Activated CD8-positive, alpha-beta T cell treated with anti-CD3 and anti-CD28 coated beads for 36 hours (primary cell): ENCODE measurements at regions not wholly inside any gene's neighbourhood (a gene's known extent, or its start where the extent isn't known, plus 50 kb on each side); places are given as distances from the start of the nearest gene placed in this dataset.

Experiments
- ATAC-seq: fragments of 200-7000 bp; cut with Tn5 transposase; one replicate; pipeline ENCODE4 v1.10.0; 2021; ENCODE audit warnings: mild to moderate bottlenecking, moderate library complexity
- CTCF ChIA-PET: fragments of 350-600 bp; sonication (Branson Sonifier 250); formaldehyde crosslinking; loops from one replicate; lab custom pipeline; 2021; ENCODE audit warnings: antibody characterized with exemption; lab: Charles Lee
- POLR2A ChIA-PET: fragments of 350-600 bp; sonication (Branson Sonifier 250); formaldehyde crosslinking; loops from one replicate; lab custom pipeline; 2021; ENCODE audit warnings: antibody characterized with exemption; lab: Charles Lee
- DNase-seq: peaks from one replicate; pipeline ENCODE4 v3.0.0-alpha.2; 2020
- H3K27ac Mint-ChIP-seq: one replicate; pipeline ENCODE4 v1.8.0; 2021; ENCODE audit warnings: mild to moderate bottlenecking, mixed read lengths
- H3K27me3 Mint-ChIP-seq: one replicate; pipeline ENCODE4 v1.8.0; 2021; ENCODE audit warnings: mixed read lengths
- H3K36me3 Mint-ChIP-seq: one replicate; pipeline ENCODE4 v1.8.0; 2021; ENCODE audit warnings: low read depth, mixed read lengths
- H3K4me1 Mint-ChIP-seq: one replicate; pipeline ENCODE4 v1.8.0; 2021; ENCODE audit warnings: low read depth, mixed read lengths
- H3K4me3 Mint-ChIP-seq: one replicate; pipeline ENCODE4 v1.8.0; 2021; ENCODE audit warnings: mild to moderate bottlenecking, moderate library complexity, mixed read lengths
- H3K9me3 Mint-ChIP-seq: one replicate; pipeline ENCODE4 v1.8.0; 2021; ENCODE audit warnings: mixed read lengths
- intact Hi-C: fragments of 100-400 bp; cut with micrococcal nuclease; formaldehyde crosslinking; loops from one replicate; pipeline ENCODE4 v1.10.0; 2022
- TF ChIP-seq, protein P1 (sequence below): fragments of 200-600 bp; IDR thresholded peaks from one replicate; pipeline ENCODE4 v1.8.0; 2022; ENCODE audit warnings: antibody characterized with exemption, mild to moderate bottlenecking

- ChIA-PET CTCF (no interaction called here), POLR2A (no interaction called here)
- no peak overlapping the region for H3K4me3 Mint-ChIP-seq
- H3K27me3 Mint-ChIP-seq: peaks cover 2% of the 10 kb centered on the region
- intact Hi-C loops: no loop called here
- TF ChIP-seq, protein P1, sequence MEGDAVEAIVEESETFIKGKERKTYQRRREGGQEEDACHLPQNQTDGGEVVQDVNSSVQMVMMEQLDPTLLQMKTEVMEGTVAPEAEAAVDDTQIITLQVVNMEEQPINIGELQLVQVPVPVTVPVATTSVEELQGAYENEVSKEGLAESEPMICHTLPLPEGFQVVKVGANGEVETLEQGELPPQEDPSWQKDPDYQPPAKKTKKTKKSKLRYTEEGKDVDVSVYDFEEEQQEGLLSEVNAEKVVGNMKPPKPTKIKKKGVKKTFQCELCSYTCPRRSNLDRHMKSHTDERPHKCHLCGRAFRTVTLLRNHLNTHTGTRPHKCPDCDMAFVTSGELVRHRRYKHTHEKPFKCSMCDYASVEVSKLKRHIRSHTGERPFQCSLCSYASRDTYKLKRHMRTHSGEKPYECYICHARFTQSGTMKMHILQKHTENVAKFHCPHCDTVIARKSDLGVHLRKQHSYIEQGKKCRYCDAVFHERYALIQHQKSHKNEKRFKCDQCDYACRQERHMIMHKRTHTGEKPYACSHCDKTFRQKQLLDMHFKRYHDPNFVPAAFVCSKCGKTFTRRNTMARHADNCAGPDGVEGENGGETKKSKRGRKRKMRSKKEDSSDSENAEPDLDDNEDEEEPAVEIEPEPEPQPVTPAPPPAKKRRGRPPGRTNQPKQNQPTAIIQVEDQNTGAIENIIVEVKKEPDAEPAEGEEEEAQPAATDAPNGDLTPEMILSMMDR: no peak
- peaks cover 16% of the 10 kb centered on the region for H3K9me3 Mint-ChIP-seq
- no peaks in the 10 kb centered on the region for H3K36me3 Mint-ChIP-seq
- DNase-seq (no peak), ATAC-seq (no peak)
- H3K27ac Mint-ChIP-seq: no peak overlapping the region
- no peaks in the 10 kb centered on the region for H3K4me1 Mint-ChIP-seq
Measured at GRCh38 chr3:104582092-104582491, 784.6 kb upstream of the ALCAM start.

- no peak overlapping the region for H3K27ac Mint-ChIP-seq
- POLR2A ChIA-PET: no interaction called here
- TF ChIP-seq, protein P1: no peak
- peaks cover 2% of the 10 kb centered on the region for H3K27me3 Mint-ChIP-seq
- intact Hi-C loops: no loop called here
- ATAC-seq (no peak), DNase-seq (no peak)
- H3K4me1 Mint-ChIP-seq: no peaks in the 10 kb centered on the region
- no peaks in the 10 kb centered on the region for H3K36me3 Mint-ChIP-seq
- no peaks in the 10 kb centered on the region for H3K9me3 Mint-ChIP-seq
- no peak overlapping the region for H3K4me3 Mint-ChIP-seq
- CTCF ChIA-PET: no interaction called here
Measured at GRCh38 chr3:104584682-104585081, 782.0 kb upstream of the ALCAM start.

GRCh38 chr3:104586344-104586743 is 780.4 kb upstream of the ALCAM start:
- Mint-ChIP-seq H3K36me3 (no peaks in the 10 kb centered on the region), H3K27me3 (peaks cover 2% of the 10 kb centered on the region), H3K27ac (no peak overlapping the region), H3K4me3 (no peak overlapping the region), H3K4me1 (no peaks in the 10 kb centered on the region), H3K9me3 (no peaks in the 10 kb centered on the region)
- ATAC-seq: no peak
- intact Hi-C loops: no loop called here
- CTCF ChIA-PET: no interaction called here
- no peak for DNase-seq
- TF ChIP-seq, protein P1: no peak
- POLR2A ChIA-PET: no interaction called here

- intact Hi-C loops: no loop called here
- H3K27me3 Mint-ChIP-seq: no peaks in the 10 kb centered on the region
- no peak overlapping the region for H3K4me3 Mint-ChIP-seq
- TF ChIP-seq, protein P1: no peak
- POLR2A ChIA-PET: no interaction called here
- ATAC-seq: no peak
- H3K4me1 Mint-ChIP-seq: no peaks in the 10 kb centered on the region
- H3K9me3 Mint-ChIP-seq: no peaks in the 10 kb centered on the region
- no peaks in the 10 kb centered on the region for H3K36me3 Mint-ChIP-seq
- CTCF ChIA-PET: no interaction called here
- H3K27ac Mint-ChIP-seq: no peak overlapping the region
- DNase-seq: no peak
Measured at GRCh38 chr3:104588442-104588841, 778.3 kb upstream of the ALCAM start.

- H3K4me3 Mint-ChIP-seq: no peak overlapping the region
- no peaks in the 10 kb centered on the region for H3K9me3 Mint-ChIP-seq
- intact Hi-C loops: no loop called here
- CTCF ChIA-PET: no interaction called here
- POLR2A ChIA-PET: no interaction called here
- TF ChIP-seq, protein P1: no peak
- ATAC-seq (no peak), DNase-seq (no peak)
- no peaks in the 10 kb centered on the region for H3K4me1 Mint-ChIP-seq
- no peaks in the 10 kb centered on the region for H3K27me3 Mint-ChIP-seq
- no peaks in the 10 kb centered on the region for H3K36me3 Mint-ChIP-seq
- no peak overlapping the region for H3K27ac Mint-ChIP-seq
Measured at GRCh38 chr3:104591776-104592175, 774.9 kb upstream of the ALCAM start.
